ENCODE measurements at regions not wholly inside any gene's neighbourhood (a gene's known extent, or its start where the extent isn't known, plus 50 kb on each side); places are given as distances from the start of the nearest gene placed in this dataset.

DNA sequence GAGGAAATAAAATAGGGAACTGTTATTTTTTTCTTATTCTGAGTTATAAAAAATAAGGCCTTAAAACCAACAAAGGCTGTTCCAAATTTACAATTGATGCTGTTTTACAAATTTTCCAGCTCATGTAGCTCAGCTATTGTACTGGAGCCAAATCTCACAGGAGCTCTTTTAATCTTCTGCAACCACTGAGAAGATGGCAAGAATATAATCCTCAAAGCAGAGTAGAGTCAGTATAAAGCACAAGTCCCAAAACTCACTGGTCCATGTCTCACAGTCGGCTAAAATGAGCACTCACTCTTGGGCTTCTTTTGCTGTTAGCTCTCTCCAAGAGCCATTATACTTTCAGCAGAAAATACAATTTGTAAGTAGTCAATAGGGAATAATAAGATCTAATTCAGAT is 1074.4 kb upstream of the PRR20A start:
- no peak for TF ChIP-seq EZH2 (IDR thresholded peaks at IDR 0.05; ENCODE audit: borderline replicate concordance, low read depth, low read length, poor library complexity, severe bottlenecking)
- TF ChIP-seq, protein P1, sequence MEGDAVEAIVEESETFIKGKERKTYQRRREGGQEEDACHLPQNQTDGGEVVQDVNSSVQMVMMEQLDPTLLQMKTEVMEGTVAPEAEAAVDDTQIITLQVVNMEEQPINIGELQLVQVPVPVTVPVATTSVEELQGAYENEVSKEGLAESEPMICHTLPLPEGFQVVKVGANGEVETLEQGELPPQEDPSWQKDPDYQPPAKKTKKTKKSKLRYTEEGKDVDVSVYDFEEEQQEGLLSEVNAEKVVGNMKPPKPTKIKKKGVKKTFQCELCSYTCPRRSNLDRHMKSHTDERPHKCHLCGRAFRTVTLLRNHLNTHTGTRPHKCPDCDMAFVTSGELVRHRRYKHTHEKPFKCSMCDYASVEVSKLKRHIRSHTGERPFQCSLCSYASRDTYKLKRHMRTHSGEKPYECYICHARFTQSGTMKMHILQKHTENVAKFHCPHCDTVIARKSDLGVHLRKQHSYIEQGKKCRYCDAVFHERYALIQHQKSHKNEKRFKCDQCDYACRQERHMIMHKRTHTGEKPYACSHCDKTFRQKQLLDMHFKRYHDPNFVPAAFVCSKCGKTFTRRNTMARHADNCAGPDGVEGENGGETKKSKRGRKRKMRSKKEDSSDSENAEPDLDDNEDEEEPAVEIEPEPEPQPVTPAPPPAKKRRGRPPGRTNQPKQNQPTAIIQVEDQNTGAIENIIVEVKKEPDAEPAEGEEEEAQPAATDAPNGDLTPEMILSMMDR (conservative IDR thresholded peaks at IDR 0.05; ENCODE audit: low read depth, low read length) = no peak
